SK-N-SH treated with all-trans-retinoic acid at 6 μM for 48 hours (cell line): ENCODE measurements at regions not wholly inside any gene's neighbourhood (a gene's known extent, or its start where the extent isn't known, plus 50 kb on each side); places are given as distances from the start of the nearest gene placed in this dataset.

Experiments used
- ARNTL ChIP-seq: fragments of 450-650 bp; formaldehyde crosslinking; IDR thresholded peaks from 2 replicates; pipeline ENCODE4 v1.5.0; 2020; ENCODE audit warnings: low read depth, mild to moderate bottlenecking, moderate library complexity, borderline replicate concordance
- BACH2 ChIP-seq: fragments of 250-450 bp; sonication (Bioruptor Pico); IDR thresholded peaks from 2 replicates; pipeline ENCODE4 v1.9.0; 2021; ENCODE audit warnings: mild to moderate bottlenecking, borderline replicate concordance
- CSDC2 ChIP-seq: fragments of 250-450 bp; sonication (Bioruptor Pico); IDR thresholded peaks from 2 replicates; pipeline ENCODE4 v1.5.0; 2020; ENCODE audit warnings: mild to moderate bottlenecking, moderate library complexity
- ZFP3 ChIP-seq: fragments of 250-450 bp; sonication (Bioruptor Pico); IDR thresholded peaks from 2 replicates; pipeline ENCODE4 v1.5.0; 2020; ENCODE audit warnings: mild to moderate bottlenecking, moderate library complexity
- TF ChIP-seq, protein P1 (sequence below): fragments of 250-450 bp; sonication (Bioruptor Pico); IDR thresholded peaks from 2 replicates; pipeline ENCODE4 v1.8.0; 2020; ENCODE audit warnings: mild to moderate bottlenecking, moderate library complexity, borderline replicate concordance
- TF ChIP-seq, protein P2 (sequence below): fragments of 250-450 bp; sonication (Bioruptor Pico); IDR thresholded peaks from 2 replicates; pipeline ENCODE4 v1.5.1; 2020; ENCODE audit warnings: low read depth, mild to moderate bottlenecking, moderate library complexity

DNA sequence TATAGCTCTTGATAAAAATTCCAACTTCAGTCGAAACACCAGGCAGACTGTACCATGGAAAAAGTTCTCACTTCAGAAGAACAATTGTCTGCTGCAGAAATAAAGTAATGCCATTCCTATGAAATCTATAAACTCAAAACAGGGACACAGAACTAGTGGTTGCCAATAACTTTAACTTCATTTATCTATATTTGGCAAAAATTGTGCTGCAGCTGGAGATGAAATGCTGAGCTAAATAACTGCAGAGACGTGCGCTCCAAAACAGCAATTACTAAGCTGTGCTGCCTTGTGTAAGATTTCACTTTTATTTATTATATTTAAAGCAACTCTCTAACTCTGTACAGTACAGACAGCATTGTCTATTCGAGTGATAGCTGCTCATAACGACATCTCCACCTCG is 540.1 kb upstream of the ID2 start:
- TF ChIP-seq, protein P1, sequence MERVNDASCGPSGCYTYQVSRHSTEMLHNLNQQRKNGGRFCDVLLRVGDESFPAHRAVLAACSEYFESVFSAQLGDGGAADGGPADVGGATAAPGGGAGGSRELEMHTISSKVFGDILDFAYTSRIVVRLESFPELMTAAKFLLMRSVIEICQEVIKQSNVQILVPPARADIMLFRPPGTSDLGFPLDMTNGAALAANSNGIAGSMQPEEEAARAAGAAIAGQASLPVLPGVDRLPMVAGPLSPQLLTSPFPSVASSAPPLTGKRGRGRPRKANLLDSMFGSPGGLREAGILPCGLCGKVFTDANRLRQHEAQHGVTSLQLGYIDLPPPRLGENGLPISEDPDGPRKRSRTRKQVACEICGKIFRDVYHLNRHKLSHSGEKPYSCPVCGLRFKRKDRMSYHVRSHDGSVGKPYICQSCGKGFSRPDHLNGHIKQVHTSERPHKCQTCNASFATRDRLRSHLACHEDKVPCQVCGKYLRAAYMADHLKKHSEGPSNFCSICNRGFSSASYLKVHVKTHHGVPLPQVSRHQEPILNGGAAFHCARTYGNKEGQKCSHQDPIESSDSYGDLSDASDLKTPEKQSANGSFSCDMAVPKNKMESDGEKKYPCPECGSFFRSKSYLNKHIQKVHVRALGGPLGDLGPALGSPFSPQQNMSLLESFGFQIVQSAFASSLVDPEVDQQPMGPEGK (CRISPR knock-in tag), result no peak
- TF ChIP-seq ARNTL (no peak), CSDC2 (no peak), BACH2 (CRISPR knock-in tag) (no peak), ZFP3 (CRISPR knock-in tag) (no peak)
- TF ChIP-seq, protein P2, sequence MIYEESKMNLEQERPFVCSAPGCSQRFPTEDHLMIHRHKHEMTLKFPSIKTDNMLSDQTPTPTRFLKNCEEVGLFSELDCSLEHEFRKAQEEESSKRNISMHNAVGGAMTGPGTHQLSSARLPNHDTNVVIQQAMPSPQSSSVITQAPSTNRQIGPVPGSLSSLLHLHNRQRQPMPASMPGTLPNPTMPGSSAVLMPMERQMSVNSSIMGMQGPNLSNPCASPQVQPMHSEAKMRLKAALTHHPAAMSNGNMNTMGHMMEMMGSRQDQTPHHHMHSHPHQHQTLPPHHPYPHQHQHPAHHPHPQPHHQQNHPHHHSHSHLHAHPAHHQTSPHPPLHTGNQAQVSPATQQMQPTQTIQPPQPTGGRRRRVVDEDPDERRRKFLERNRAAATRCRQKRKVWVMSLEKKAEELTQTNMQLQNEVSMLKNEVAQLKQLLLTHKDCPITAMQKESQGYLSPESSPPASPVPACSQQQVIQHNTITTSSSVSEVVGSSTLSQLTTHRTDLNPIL, result no peak
